ENCODE measurements at regions not wholly inside any gene's neighbourhood (a gene's known extent, or its start where the extent isn't known, plus 50 kb on each side); places are given as distances from the start of the nearest gene placed in this dataset.

- DNase-seq (ENCODE audit: low read depth, low spot score) (no peak), FAIRE-seq (no peak), ATAC-seq (no peak)
- TF ChIP-seq MLLT1 (IDR thresholded peaks at IDR 0.05) (no peak), RAD21 (IDR thresholded peaks at IDR 0.05; ENCODE audit: insufficient read depth, low read depth, low read length) (peak; percentile 26; the same call in 1 of the 2 replicates), CTCF (IDR thresholded peaks at IDR 0.05 in 2 of 3, conservative IDR thresholded peaks at IDR 0.05 in 1 of 3; ENCODE audit: control insufficient read depth in 2 of 3, extremely low read depth in 1 of 3, insufficient read depth in 1 of 3, low read depth in 3 of 3, low read length in 3 of 3) (peak in 2 of 3 experiments; percentile 22 to 24; a peak in 2 of 6 replicates)
- H3K9me3 ChIP-seq (replicated peaks; ENCODE audit: control insufficient read depth, insufficient read depth, low read length): no peaks in the 10 kb centered on the region; the same call in 2 of the 3 replicates
- H3K79me2 ChIP-seq (ENCODE audit: control insufficient read depth, insufficient read depth, low read length): no peaks in the 10 kb centered on the region
- H3K9ac ChIP-seq (ENCODE audit: control insufficient read depth, insufficient read depth, low read length): no peak overlapping the region
- intact Hi-C loops (cut with micrococcal nuclease; ENCODE audit: unreplicated experiment): no loop called here
- POLR2A ChIA-PET: no interaction called here
- SMC1A ChIA-PET (ENCODE audit: uncharacterized antibody, unreplicated experiment): interaction anchor here (2.1 kb wide), 1 partner anchor 11 kb away, joined by 6 read pairs; no protein-coding TSS in a partner anchor
- RAD21 ChIA-PET (ENCODE audit: unreplicated experiment): interaction anchor here (1.2 kb wide), 1 partner anchor 23 kb away, joined by 4 read pairs; no protein-coding TSS in a partner anchor
- no peak overlapping the region for H2AFZ ChIP-seq (ENCODE audit: control insufficient read depth, low read depth, low read length)
- CTCF ChIA-PET: interaction anchor here (1.6 to 4.6 kb wide), 2 partner anchors 11 to 27 kb away, joined by 5 to 46 read pairs; no protein-coding TSS in a partner anchor
- H3K36me3 ChIP-seq (ENCODE audit: control insufficient read depth in 2 of 2, insufficient read depth in 2 of 2, low read length in 1 of 2): no peaks in the 10 kb centered on the region
- BruUV-seq (replicated peaks): no TSS peak
- in situ Hi-C loops (cut with MboI): no loop called here
- H3K27ac ChIP-seq (ENCODE audit: control insufficient read depth, insufficient read depth): no peak overlapping the region
- H3K4me3 ChIP-seq: no peak overlapping the region
- H3K4me1 ChIP-seq (ENCODE audit: control insufficient read depth, insufficient read depth, low read length): peaks cover 28% of the 10 kb centered on the region
- no peaks in the 10 kb centered on the region for H3K27me3 ChIP-seq (replicated peaks in 1 of 2; ENCODE audit: control insufficient read depth in 2 of 2, insufficient read depth in 2 of 2, low read length in 1 of 2)
- H3K4me2 ChIP-seq (ENCODE audit: control insufficient read depth, insufficient read depth): no peak overlapping the region
- WGBS (ENCODE audit: insufficient coverage, insufficient replicate concordance, low lambda C conversion rate, missing lambda C conversion rate): 67% methylated on average over 9 of the region's 9 CpGs
- H4K20me1 ChIP-seq (ENCODE audit: control insufficient read depth, insufficient read depth): no peaks in the 10 kb centered on the region
These were observed 135.4 kb downstream of the KLF13 start for GRCh38 chr15:31461911-31462480.

Data from GM12878 (cell line).